LNCaP clone FGC (cell line): ENCODE measurements at regions not wholly inside any gene's neighbourhood (a gene's known extent, or its start where the extent isn't known, plus 50 kb on each side); places are given as distances from the start of the nearest gene placed in this dataset.

Experiments used
- DNase-seq: peaks from one replicate; pipeline ENCODE4 v3.0.0-alpha.2; 2011; ENCODE audit warnings: low read depth
- H3K4me3 ChIP-seq: 2 replicates; pipeline ENCODE4 v1.5.1; 2011; ENCODE audit warnings: mild to moderate bottlenecking, low read depth, low read length, control low read depth
- CTCF ChIP-seq: IDR thresholded peaks from 2 replicates; pipeline ENCODE4 v1.5.1; 2012; ENCODE audit warnings: mild to moderate bottlenecking; ENCODE audit not compliant: control insufficient read depth, insufficient read depth; ENCODE audit errors: extremely low read depth

- TF ChIP-seq CTCF, result no peak
- no peak overlapping the region for H3K4me3 ChIP-seq
- DNase-seq, result no peak
Observed at GRCh38 chr1:234734412-234734835, 124.4 kb upstream of the IRF2BP2 start.

- no peak overlapping the region for H3K4me3 ChIP-seq
- DNase-seq, result no peak
- no peak for TF ChIP-seq CTCF
Observed at GRCh38 chr1:234733427-234733826, 123.4 kb upstream of the IRF2BP2 start.

- TF ChIP-seq CTCF, result no peak
Observed at GRCh38 chr1:234732671-234733390, 122.9 kb upstream of the IRF2BP2 start.

GRCh38 chr1:234732260-234732659 lies 122.3 kb upstream of the IRF2BP2 start:
- DNase-seq, result no peak
- TF ChIP-seq CTCF, result no peak
- no peak overlapping the region for H3K4me3 ChIP-seq

More at GRCh38 chr1:234732671-234733390, 122.9 kb upstream of the IRF2BP2 start:
- no peak overlapping the region for H3K4me3 ChIP-seq
- no peak for DNase-seq

- no peak overlapping the region for H3K4me3 ChIP-seq
- no peak for TF ChIP-seq CTCF
- no peak for DNase-seq
Observed at GRCh38 chr1:234731569-234732085, 121.6 kb upstream of the IRF2BP2 start.

GRCh38 chr1:234730770-234731568 lies 121.0 kb upstream of the IRF2BP2 start:
- no peak for TF ChIP-seq CTCF
- H3K4me3 ChIP-seq, result no peak overlapping the region
- DNase-seq, result no peak
